ENCODE measurements at regions not wholly inside any gene's neighbourhood (a gene's known extent, or its start where the extent isn't known, plus 50 kb on each side); places are given as distances from the start of the nearest gene placed in this dataset.
"Not testable (repeated sequence)": the region's sequence is repeated elsewhere in the genome, so short reads cannot be mapped to it uniquely, and the experiment has no call there.

GRCh38 chr11:87494026-87494425 lies 456.3 kb downstream of the TMEM135 start:
- TF ChIP-seq ZNF274 (IDR thresholded peaks at IDR 0.05; ENCODE audit: low read depth, low read length); SUZ12 (IDR thresholded peaks at IDR 0.05; ENCODE audit: extremely low read depth, insufficient read depth, insufficient read length): not testable (repeated sequence)
